Left cardiac atrium (tissue), 4 donors: ENCODE measurements at regions not wholly inside any gene's neighbourhood (a gene's known extent, or its start where the extent isn't known, plus 50 kb on each side); places are given as distances from the start of the nearest gene placed in this dataset.
"Not testable (repeated sequence)": the region's sequence is repeated elsewhere in the genome, so short reads cannot be mapped to it uniquely, and the experiment has no call there.

Source experiments
- ATAC-seq, 2 donors: fragments of 200-7000 bp; cut with Tn5 transposase; one replicate each; pipeline ENCODE4 v1.9.1; 2020; ENCODE audit warnings: mild to moderate bottlenecking in 2 of 2, moderate library complexity in 2 of 2
- DNase-seq: peaks from one replicate; pipeline ENCODE4 v3.0.0-alpha.2; 2020
- intact Hi-C, 2 donors: fragments of 100-400 bp; cut with DNase I; formaldehyde crosslinking; loops; one replicate each; pipeline versions ENCODE4 v1.14.1 to v1.15.1; 2022 to 2023
- donor health status: DM: no; HTN: yes; CAD: no.
- donor health status: DM: no; HTN: yes; CAD: no; lungs with severe emphysema.
- donor health status: DM: yes; HTN: yes; CAD: no.
- donor health status: Dilated cardiomyopathy.

GRCh38 chr7:96824686-96825085, 115.0 kb upstream of the SEM1 start:
- ATAC-seq (no peak), DNase-seq (no peak)
- intact Hi-C loops: no loop called here

- intact Hi-C loops: no loop called here
- no peak for ATAC-seq
- no peak for DNase-seq
Measured at GRCh38 chr7:96825285-96825684, 115.6 kb upstream of the SEM1 start.

GRCh38 chr7:96826089-96826488, 116.4 kb upstream of the SEM1 start:
- ATAC-seq: no peak
- intact Hi-C loops: no loop called here
- DNase-seq: no peak

- ATAC-seq (no peak), DNase-seq (no peak)
- intact Hi-C loops: no loop called here
Measured at GRCh38 chr7:96827701-96828100, 118.1 kb upstream of the SEM1 start.

- intact Hi-C loops, ATAC-seq, DNase-seq: not testable (repeated sequence)
Measured at GRCh38 chr7:96829121-96829520, 119.5 kb upstream of the SEM1 start.

GRCh38 chr7:96831446-96831845, 121.8 kb upstream of the SEM1 start:
- intact Hi-C loops: no loop called here
- no peak for ATAC-seq

GRCh38 chr7:96832092-96832662, 122.5 kb upstream of the SEM1 start:
- intact Hi-C loops: no loop called here
- DNase-seq (no peak), ATAC-seq (no peak)

More at GRCh38 chr7:96831446-96831845, 121.8 kb upstream of the SEM1 start:
- DNase-seq: no peak

GRCh38 chr7:96833676-96834453, 124.2 kb upstream of the SEM1 start:
- intact Hi-C loops: no loop called here
- DNase-seq: no peak
- ATAC-seq: no peak

GRCh38 chr7:96836456-96836855, 126.8 kb upstream of the SEM1 start:
- no peak for ATAC-seq
- intact Hi-C loops: no loop called here
- DNase-seq: no peak

GRCh38 chr7:96837593-96837992, 127.9 kb upstream of the SEM1 start:
- ATAC-seq (no peak), DNase-seq (no peak)
- intact Hi-C loops: no loop called here

- intact Hi-C loops: no loop called here
- ATAC-seq (no peak), DNase-seq (no peak)
Measured at GRCh38 chr7:96838481-96838880, 128.8 kb upstream of the SEM1 start.

- no peak for ATAC-seq
- intact Hi-C loops: no loop called here
Measured at GRCh38 chr7:96855139-96855538, 145.5 kb upstream of the SEM1 start.

GRCh38 chr7:96855691-96856090, 146.0 kb upstream of the SEM1 start:
- ATAC-seq: no peak
- intact Hi-C loops: no loop called here
- DNase-seq: no peak

More at GRCh38 chr7:96855139-96855538, 145.5 kb upstream of the SEM1 start:
- no peak for DNase-seq

GRCh38 chr7:96869538-96869937, 135.8 kb upstream of the DLX6 start:
- no peak for ATAC-seq
- DNase-seq: no peak
- intact Hi-C loops: no loop called here

- ATAC-seq: no peak
- intact Hi-C loops: no loop called here
- no peak for DNase-seq
Measured at GRCh38 chr7:96870185-96870584, 135.2 kb upstream of the DLX6 start.

- ATAC-seq (no peak), DNase-seq (no peak)
- intact Hi-C loops: no loop called here
Measured at GRCh38 chr7:96870934-96871333, 134.4 kb upstream of the DLX6 start.

GRCh38 chr7:96887426-96887825, 117.9 kb upstream of the DLX6 start:
- DNase-seq (no peak), ATAC-seq (no peak)
- intact Hi-C loops: no loop called here

GRCh38 chr7:96899108-96899507, 106.2 kb upstream of the DLX6 start:
- no peak for DNase-seq
- no peak for ATAC-seq
- intact Hi-C loops: no loop called here

GRCh38 chr7:96901822-96902445, 103.4 kb upstream of the DLX6 start:
- intact Hi-C loops: no loop called here
- no peak for ATAC-seq
- DNase-seq: no peak

- no peak for ATAC-seq
Measured at GRCh38 chr7:96903906-96904305, 101.4 kb upstream of the DLX6 start.

GRCh38 chr7:96910486-96910885, 94.9 kb upstream of the DLX6 start:
- ATAC-seq (no peak), DNase-seq (no peak)
- intact Hi-C loops: no loop called here

More at GRCh38 chr7:96903906-96904305, 101.4 kb upstream of the DLX6 start:
- intact Hi-C loops: no loop called here
- no peak for DNase-seq
